ENCODE measurements at regions not wholly inside any gene's neighbourhood (a gene's known extent, or its start where the extent isn't known, plus 50 kb on each side); places are given as distances from the start of the nearest gene placed in this dataset.

DNA sequence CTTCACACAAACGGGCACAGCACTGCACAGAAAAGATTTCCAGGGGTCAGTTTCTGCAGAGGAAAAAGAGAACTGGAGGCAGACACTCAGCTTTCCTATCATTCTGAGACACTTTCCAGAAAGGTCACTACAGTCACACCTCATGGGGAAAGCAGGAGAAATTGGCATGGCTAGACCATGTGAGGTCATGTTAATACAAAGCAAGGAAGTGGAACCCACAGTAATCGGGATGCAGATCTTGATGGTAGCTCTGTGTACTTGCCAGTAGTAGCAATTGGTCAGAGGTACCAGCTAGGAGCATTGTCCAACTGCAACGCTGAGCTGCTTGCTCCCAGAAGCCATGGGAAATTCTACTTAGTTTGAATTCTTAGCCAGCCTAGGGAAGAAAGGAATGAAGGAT lies 255.3 kb upstream of the PCDH10 start:
- TF ChIP-seq, protein P1, sequence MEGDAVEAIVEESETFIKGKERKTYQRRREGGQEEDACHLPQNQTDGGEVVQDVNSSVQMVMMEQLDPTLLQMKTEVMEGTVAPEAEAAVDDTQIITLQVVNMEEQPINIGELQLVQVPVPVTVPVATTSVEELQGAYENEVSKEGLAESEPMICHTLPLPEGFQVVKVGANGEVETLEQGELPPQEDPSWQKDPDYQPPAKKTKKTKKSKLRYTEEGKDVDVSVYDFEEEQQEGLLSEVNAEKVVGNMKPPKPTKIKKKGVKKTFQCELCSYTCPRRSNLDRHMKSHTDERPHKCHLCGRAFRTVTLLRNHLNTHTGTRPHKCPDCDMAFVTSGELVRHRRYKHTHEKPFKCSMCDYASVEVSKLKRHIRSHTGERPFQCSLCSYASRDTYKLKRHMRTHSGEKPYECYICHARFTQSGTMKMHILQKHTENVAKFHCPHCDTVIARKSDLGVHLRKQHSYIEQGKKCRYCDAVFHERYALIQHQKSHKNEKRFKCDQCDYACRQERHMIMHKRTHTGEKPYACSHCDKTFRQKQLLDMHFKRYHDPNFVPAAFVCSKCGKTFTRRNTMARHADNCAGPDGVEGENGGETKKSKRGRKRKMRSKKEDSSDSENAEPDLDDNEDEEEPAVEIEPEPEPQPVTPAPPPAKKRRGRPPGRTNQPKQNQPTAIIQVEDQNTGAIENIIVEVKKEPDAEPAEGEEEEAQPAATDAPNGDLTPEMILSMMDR (IDR thresholded peaks at IDR 0.05; ENCODE audit: insufficient read depth, missing control alignments): no peak
- DNase-seq (ENCODE audit: insufficient read length, low spot score): no peak
- FAIRE-seq: no peak

DNA sequence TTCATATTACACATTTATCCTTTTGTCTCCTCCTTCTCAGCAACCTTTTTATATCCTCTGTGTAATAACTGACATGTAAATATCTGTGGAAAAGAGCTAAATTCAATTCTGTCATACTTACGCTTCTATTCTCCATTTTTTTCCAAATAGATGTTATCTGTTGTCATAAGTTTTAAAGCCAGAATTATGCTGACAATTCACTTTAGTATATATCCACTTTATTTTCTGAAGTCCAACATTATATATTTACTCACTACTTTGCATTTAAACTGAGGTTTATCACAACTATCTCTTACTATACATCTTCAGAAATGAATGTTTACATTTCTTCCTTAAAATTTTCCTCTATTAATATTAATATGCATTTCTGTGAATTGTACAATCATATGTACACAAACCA lies 247.9 kb upstream of the PCDH10 start:
- DNase-seq (ENCODE audit: insufficient read length, low spot score) (no peak), FAIRE-seq (no peak)
- TF ChIP-seq, protein P1 (IDR thresholded peaks at IDR 0.05; ENCODE audit: insufficient read depth, missing control alignments): no peak

DNA sequence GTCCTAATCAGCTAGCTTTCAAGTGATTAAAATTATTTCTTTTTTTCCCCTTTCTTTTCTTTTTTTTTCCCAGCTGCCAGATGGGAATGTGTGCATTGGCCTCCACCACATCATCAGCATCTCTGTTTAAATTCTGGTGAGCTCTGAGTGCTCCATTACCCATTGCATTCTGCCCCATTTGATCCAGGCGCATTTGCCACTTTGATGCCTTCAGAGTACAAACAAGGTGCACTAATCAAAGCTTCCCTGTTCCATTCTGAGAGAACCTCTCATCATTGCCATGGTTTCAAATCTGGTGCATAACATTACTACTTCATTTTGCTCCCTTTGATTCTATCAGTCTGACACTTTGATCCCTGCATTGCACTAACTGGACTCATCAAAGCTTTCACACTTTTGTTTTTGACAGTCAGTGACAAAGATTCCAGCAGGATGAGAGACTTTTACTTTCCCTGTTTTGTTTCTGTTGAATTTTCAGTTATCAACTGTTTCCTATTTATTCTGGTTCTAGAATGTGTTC lies 238.8 kb upstream of the PCDH10 start:
- TF ChIP-seq, protein P1 (IDR thresholded peaks at IDR 0.05; ENCODE audit: insufficient read depth, missing control alignments): no peak
- DNase-seq (ENCODE audit: insufficient read length, low spot score): no peak
- FAIRE-seq: no peak

DNA sequence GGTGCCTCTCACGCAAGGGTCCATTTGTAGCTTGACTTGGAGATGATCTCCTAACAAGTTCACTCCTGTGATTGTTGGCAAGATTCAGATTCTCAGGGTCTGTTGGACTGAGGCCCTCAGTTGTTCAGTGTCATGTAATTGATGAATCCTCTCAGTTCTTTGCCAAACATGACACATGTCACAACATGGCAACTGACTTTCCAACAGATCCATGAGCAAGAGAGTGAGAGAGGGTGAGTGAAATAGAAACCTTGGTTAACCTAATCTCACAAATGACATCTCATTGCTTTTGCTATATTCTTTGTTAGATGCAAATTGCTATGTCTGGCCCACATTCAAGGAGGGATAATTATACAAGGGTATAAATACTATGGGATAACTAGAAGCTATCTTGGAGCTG lies 231.0 kb upstream of the PCDH10 start:
- DNase-seq (ENCODE audit: insufficient read length, low spot score): no peak
- no peak for FAIRE-seq
- TF ChIP-seq, protein P1 (IDR thresholded peaks at IDR 0.05; ENCODE audit: insufficient read depth, missing control alignments): no peak

DNA sequence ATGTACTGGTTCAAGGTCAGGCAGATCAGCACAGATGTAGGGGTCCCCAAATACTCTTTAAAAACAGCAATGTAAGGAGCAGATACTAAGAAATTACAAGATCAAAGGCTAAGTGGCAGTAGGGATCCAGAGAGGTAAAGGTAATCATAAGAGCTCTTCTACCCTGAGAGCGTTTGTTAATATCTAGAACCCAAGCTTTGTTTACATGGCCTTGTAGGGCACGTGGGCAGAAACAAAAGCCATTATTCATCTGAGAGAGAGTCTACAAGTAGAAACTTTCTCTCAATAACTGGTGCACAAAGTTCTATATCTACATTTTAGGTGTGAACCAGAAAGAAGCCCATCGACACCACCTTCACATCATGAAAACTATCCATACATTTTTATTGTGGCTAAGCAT lies 225.6 kb upstream of the PCDH10 start:
- DNase-seq (ENCODE audit: insufficient read length, low spot score): no peak
- no peak for FAIRE-seq
- TF ChIP-seq, protein P1 (IDR thresholded peaks at IDR 0.05; ENCODE audit: insufficient read depth, missing control alignments): no peak

DNA sequence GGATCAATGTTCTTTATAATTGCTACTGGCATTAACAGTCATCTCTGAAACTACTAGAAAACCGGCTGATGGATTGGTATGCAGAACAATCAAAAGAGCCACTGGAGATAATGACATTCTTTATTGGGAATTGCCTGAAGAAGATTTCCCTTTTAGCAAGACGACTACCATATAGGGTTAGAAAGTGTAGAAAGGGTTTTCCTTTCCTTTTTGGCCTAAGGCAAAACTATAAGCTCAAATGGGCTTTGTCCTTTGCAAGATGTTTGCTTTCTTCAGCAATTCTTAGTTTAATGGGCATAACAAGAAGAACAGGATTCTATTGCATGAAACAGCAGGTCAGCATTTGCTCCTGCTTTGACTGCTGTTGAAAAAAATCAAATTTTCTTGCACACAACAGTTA lies 214.2 kb upstream of the PCDH10 start:
- FAIRE-seq (no peak), DNase-seq (ENCODE audit: insufficient read length, low spot score) (no peak)
- TF ChIP-seq, protein P1 (IDR thresholded peaks at IDR 0.05; ENCODE audit: insufficient read depth, missing control alignments): no peak

DNA sequence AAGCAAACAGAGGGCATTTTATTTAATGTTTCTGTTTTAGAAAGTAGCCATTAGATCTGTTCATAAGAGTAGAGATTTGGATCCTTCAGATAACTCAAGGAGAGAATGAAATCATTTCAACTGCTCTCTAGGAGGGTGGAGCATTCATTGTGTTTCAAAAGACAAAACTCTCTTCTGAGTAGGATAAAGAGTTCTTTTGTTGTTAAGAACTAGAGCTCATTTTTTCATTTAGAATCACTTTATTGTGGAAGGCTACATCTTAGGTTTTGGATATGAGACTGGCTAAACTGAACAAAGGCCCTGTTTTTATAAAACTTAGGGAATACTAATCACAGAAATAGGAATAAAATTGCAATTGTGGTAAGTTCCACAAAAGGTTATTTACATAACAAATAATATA lies 193.9 kb upstream of the PCDH10 start:
- TF ChIP-seq, protein P1 (IDR thresholded peaks at IDR 0.05; ENCODE audit: insufficient read depth, missing control alignments): no peak
- FAIRE-seq: no peak
- no peak for DNase-seq (ENCODE audit: insufficient read length, low spot score)
